Neuronal stem cell (in vitro differentiated cells): ENCODE measurements at regions not wholly inside any gene's neighbourhood (a gene's known extent, or its start where the extent isn't known, plus 50 kb on each side); places are given as distances from the start of the nearest gene placed in this dataset.
A peak's percentile ranks its signal among the peaks of the same experiment; 100 is the strongest.

Source experiments
- DNase-seq: peaks from one replicate; pipeline ENCODE4 v3.0.0-alpha.2; 2013; ENCODE audit warnings: low spot score
- H2AFZ ChIP-seq: one replicate; pipeline ENCODE4 v1.6.1; 2013; ENCODE audit warnings: mild to moderate bottlenecking, low read length, inconsistent platforms
- H2AK5ac ChIP-seq: 2 replicates; pipeline ENCODE4 v1.6.1; 2013; ENCODE audit warnings: low read depth, mild to moderate bottlenecking, inconsistent platforms, low read length, moderate library complexity, mixed read lengths
- H2BK120ac ChIP-seq: 2 replicates; pipeline ENCODE4 v1.6.1; 2013; ENCODE audit warnings: low read depth, mild to moderate bottlenecking, inconsistent platforms, low read length, moderate library complexity, mixed read lengths
- H2BK12ac ChIP-seq: one replicate; pipeline ENCODE4 v1.6.1; 2013; ENCODE audit warnings: low read length, inconsistent platforms
- H2BK15ac ChIP-seq: 2 replicates; pipeline ENCODE4 v1.6.1; 2013; ENCODE audit warnings: mild to moderate bottlenecking, low read length, inconsistent platforms, mixed read lengths
- H2BK5ac ChIP-seq: one replicate; pipeline ENCODE4 v1.6.1; 2013; ENCODE audit warnings: inconsistent platforms, mild to moderate bottlenecking, low read length, moderate library complexity
- H3K14ac ChIP-seq: one replicate; pipeline ENCODE4 v1.6.1; 2013; ENCODE audit warnings: low read length, inconsistent platforms
- H3K18ac ChIP-seq: 2 replicates; pipeline ENCODE4 v1.6.1; 2013; ENCODE audit warnings: low read length, inconsistent platforms
- H3K23ac ChIP-seq: 2 replicates; pipeline ENCODE4 v1.6.1; 2013; ENCODE audit warnings: low read depth, mild to moderate bottlenecking, mixed read lengths, low read length, inconsistent platforms; ENCODE audit not compliant: poor library complexity
- H3K27ac ChIP-seq: replicated peaks from 3 replicates; pipeline ENCODE4 v1.5.1; 2013; ENCODE audit warnings: low read length, inconsistent platforms
- H3K27me3 ChIP-seq, 3 experiments: 2 replicates each; pipeline ENCODE4 v1.6.1; 2013; ENCODE audit warnings: low read length in 3 of 3, mild to moderate bottlenecking in 2 of 3, inconsistent platforms in 1 of 3, low read depth in 1 of 3, mixed read lengths in 1 of 3, moderate library complexity in 1 of 3; ENCODE audit not compliant: control insufficient read depth in 3 of 3, insufficient read depth in 3 of 3
- H3K36me3 ChIP-seq, 2 donors: replicated peaks in 1 of 2; 2 replicates each; pipeline ENCODE4 v1.6.1; 2013; ENCODE audit warnings: low read length in 2 of 2; ENCODE audit not compliant: control insufficient read depth in 2 of 2, insufficient read depth in 2 of 2
- H3K4ac ChIP-seq: 2 replicates; pipeline ENCODE4 v1.6.1; 2013; ENCODE audit warnings: inconsistent platforms, mild to moderate bottlenecking, low read length, moderate library complexity
- H3K4me1 ChIP-seq, 2 donors: 1 replicate in 1 of 2; 2 replicates in 1 of 2; pipeline ENCODE4 v1.6.1; 2013; ENCODE audit warnings: low read length in 2 of 2, low read depth in 1 of 2; ENCODE audit not compliant: control insufficient read depth in 2 of 2, insufficient read depth in 1 of 2
- H3K4me2 ChIP-seq: one replicate; pipeline ENCODE4 v1.6.1; 2013; ENCODE audit warnings: mild to moderate bottlenecking, low read length, inconsistent platforms; ENCODE audit not compliant: insufficient read depth, poor library complexity, severe bottlenecking
- H3K4me3 ChIP-seq, 2 donors: 2 replicates each; pipeline ENCODE4 v1.5.1; 2013; ENCODE audit warnings: low read length in 2 of 2, mild to moderate bottlenecking in 2 of 2, inconsistent platforms in 1 of 2, moderate library complexity in 1 of 2
- H3K79me1 ChIP-seq: one replicate; pipeline ENCODE4 v1.6.1; 2013; ENCODE audit warnings: low read depth, mild to moderate bottlenecking, inconsistent platforms, low read length, moderate library complexity
- H3K9ac ChIP-seq: one replicate; pipeline ENCODE4 v1.6.1; 2013; ENCODE audit warnings: mild to moderate bottlenecking, low read depth, low read length, inconsistent platforms; ENCODE audit not compliant: poor library complexity
- H3K9me3 ChIP-seq, 2 donors: replicated peaks in 1 of 2; 2 replicates each; pipeline versions ENCODE3 to v1.6.1; 2013; ENCODE audit warnings: low read length in 2 of 2, mild to moderate bottlenecking in 2 of 2, inconsistent platforms in 1 of 2, low read depth in 1 of 2, mixed read lengths in 1 of 2, moderate library complexity in 1 of 2; ENCODE audit not compliant: control insufficient read depth in 2 of 2, insufficient read depth in 1 of 2
- H4K8ac ChIP-seq: one replicate; pipeline ENCODE4 v1.6.1; 2013; ENCODE audit warnings: low read depth, mild to moderate bottlenecking, inconsistent platforms, low read length, moderate library complexity
- H4K91ac ChIP-seq: one replicate; pipeline ENCODE4 v1.6.1; 2013; ENCODE audit warnings: low read length, low read depth, mild to moderate bottlenecking, inconsistent platforms; ENCODE audit not compliant: poor library complexity
- WGBS, 2 donors: extraction: QIAGEN DNeasy Blood & Tissue Kit; methylation state at CpG; one replicate each; pipeline ENCODE4 v1.1.7; 2013; ENCODE audit warnings: missing lambda C conversion rate in 2 of 2, mixed read lengths in 1 of 2; ENCODE audit not compliant: insufficient read length in 2 of 2, insufficient replicate concordance in 1 of 2; ENCODE audit errors: extremely low coverage in 2 of 2; 5-methylcytosine and 5-hydroxymethylcytosine counted together

- no peak overlapping the region for H3K14ac ChIP-seq
- H3K4ac ChIP-seq, result no peak overlapping the region
- H3K27ac ChIP-seq, result no peak overlapping the region
- no peak overlapping the region for H2BK5ac ChIP-seq
- H4K8ac ChIP-seq, result no peak overlapping the region
- no CpG with 5 or more reads among the region's 9 CpGs for whole genome bisulfite sequencing, 2 donors
- no peak overlapping the region for H3K18ac ChIP-seq
- H3K4me3 ChIP-seq, result no peak overlapping the region
- no peak overlapping the region for H2BK120ac ChIP-seq
- no peak overlapping the region for H2AK5ac ChIP-seq
- H3K9me3 ChIP-seq, result peaks cover 0 to 3% of the 10 kb centered on the region in 2 donors
- no peaks in the 10 kb centered on the region for H3K36me3 ChIP-seq
- H4K91ac ChIP-seq, result no peak overlapping the region
- no peak for DNase-seq
- H2AFZ ChIP-seq, result no peak overlapping the region
- no peak overlapping the region for H3K23ac ChIP-seq
- no peak overlapping the region for H3K9ac ChIP-seq
- no peak overlapping the region for H2BK12ac ChIP-seq
- H3K4me2 ChIP-seq, result no peak overlapping the region
- H3K4me1 ChIP-seq, result no peaks in the 10 kb centered on the region
- H2BK15ac ChIP-seq, result no peak overlapping the region
- H3K27me3 ChIP-seq, result no peaks in the 10 kb centered on the region
- H3K79me1 ChIP-seq, result peaks cover 3% of the 10 kb centered on the region
Observed at GRCh38 chr10:108244443-108245228, 1080.1 kb upstream of the SORCS1 start.

- no peak overlapping the region for H2AK5ac ChIP-seq
- no CpG with 5 or more reads among the region's 1 CpG for WGBS, 2 donors
- no peak overlapping the region for H2BK120ac ChIP-seq
- no peak overlapping the region for H2BK5ac ChIP-seq
- H2AFZ ChIP-seq, result no peak overlapping the region
- no peak overlapping the region for H3K18ac ChIP-seq
- H4K91ac ChIP-seq, result no peak overlapping the region
- no peak overlapping the region for H3K23ac ChIP-seq
- no peak overlapping the region for H3K27ac ChIP-seq
- H3K4me1 ChIP-seq, result no peaks in the 10 kb centered on the region
- H2BK15ac ChIP-seq, result no peak overlapping the region
- no peak overlapping the region for H3K9ac ChIP-seq
- H4K8ac ChIP-seq, result no peak overlapping the region
- no peak overlapping the region for H3K4ac ChIP-seq
- no peak overlapping the region for H2BK12ac ChIP-seq
- no peak overlapping the region for H3K4me3 ChIP-seq
- no peak overlapping the region for H3K14ac ChIP-seq
- no peaks in the 10 kb centered on the region for H3K27me3 ChIP-seq
- no peaks in the 10 kb centered on the region for H3K36me3 ChIP-seq
- H3K9me3 ChIP-seq, result peaks cover 0 to 3% of the 10 kb centered on the region in 2 donors
- DNase-seq, result peak; percentile 1
- no peak overlapping the region for H3K4me2 ChIP-seq
- peaks cover 3% of the 10 kb centered on the region for H3K79me1 ChIP-seq
Observed at GRCh38 chr10:108241166-108241565, 1076.7 kb upstream of the SORCS1 start.

GRCh38 chr10:108238261-108238660 is 1073.8 kb upstream of the SORCS1 start:
- H3K9me3 ChIP-seq, result no peaks in the 10 kb centered on the region
- H3K4me1 ChIP-seq, result no peaks in the 10 kb centered on the region
- no peak overlapping the region for H2AK5ac ChIP-seq
- no peak overlapping the region for H3K23ac ChIP-seq
- no peaks in the 10 kb centered on the region for H3K27me3 ChIP-seq
- no peaks in the 10 kb centered on the region for H3K79me1 ChIP-seq
- H2BK120ac ChIP-seq, result no peak overlapping the region
- H3K27ac ChIP-seq, result no peak overlapping the region
- H3K4me2 ChIP-seq, result no peak overlapping the region
- H3K18ac ChIP-seq, result no peak overlapping the region
- H3K4me3 ChIP-seq, result no peak overlapping the region
- no peak for DNase-seq
- H2BK15ac ChIP-seq, result no peak overlapping the region
- H4K91ac ChIP-seq, result no peak overlapping the region
- H2BK5ac ChIP-seq, result no peak overlapping the region
- no peak overlapping the region for H3K4ac ChIP-seq
- no peak overlapping the region for H3K14ac ChIP-seq
- H2BK12ac ChIP-seq, result no peak overlapping the region
- H2AFZ ChIP-seq, result no peak overlapping the region
- no peaks in the 10 kb centered on the region for H3K36me3 ChIP-seq
- H3K9ac ChIP-seq, result no peak overlapping the region
- H4K8ac ChIP-seq, result no peak overlapping the region
- WGBS, 2 donors, result no CpG with 5 or more reads among the region's 1 CpG

GRCh38 chr10:108230478-108231170 is 1066.1 kb upstream of the SORCS1 start:
- Histone ChIP-seq H4K91ac (no peak overlapping the region), H2AFZ (no peak overlapping the region), H3K36me3 (no peaks in the 10 kb centered on the region), H2BK120ac (no peak overlapping the region), H3K4me1 (no peaks in the 10 kb centered on the region), H3K27ac (no peak overlapping the region), H3K4ac (no peak overlapping the region), H2BK12ac (no peak overlapping the region), H3K4me2 (no peak overlapping the region), H2AK5ac (no peak overlapping the region), H3K79me1 (no peaks in the 10 kb centered on the region), H3K18ac (no peak overlapping the region), H3K14ac (no peak overlapping the region), H3K4me3 (no peak overlapping the region), H3K27me3 (no peaks in the 10 kb centered on the region), H3K23ac (no peak overlapping the region), H4K8ac (no peak overlapping the region), H2BK15ac (no peak overlapping the region), H3K9me3 (no peaks in the 10 kb centered on the region), H3K9ac (no peak overlapping the region), H2BK5ac (no peak overlapping the region)
- DNase-seq, result no peak
- WGBS, 2 donors, result no CpG with 5 or more reads among the region's 5 CpGs
